SK-N-SH (cell line): ENCODE measurements at regions not wholly inside any gene's neighbourhood (a gene's known extent, or its start where the extent isn't known, plus 50 kb on each side); places are given as distances from the start of the nearest gene placed in this dataset.

Source experiments
- CTCF ChIA-PET: fragments of 300-600, 350-600 bp; formaldehyde crosslinking; extraction: SDS; loops from one replicate; lab custom pipeline; 2021; lab: Yijun Ruan, JAX
- POLR2A ChIA-PET: fragments of 350-600 bp; sonication (Branson Sonifier 250); formaldehyde crosslinking; extraction: SDS; loops from one replicate; lab custom pipeline; 2020; ENCODE audit warnings: antibody characterized with exemption, inconsistent platforms; lab: Yijun Ruan, JAX
- DNase-seq: peaks from one replicate; pipeline ENCODE4 v3.0.0; 2012
- H2AFZ ChIP-seq: fragments of 200-600 bp; sonication (generic); 2 replicates; pipeline ENCODE4 v1.8.1; 2016; ENCODE audit warnings: antibody characterized with exemption, mild to moderate bottlenecking, low read depth
- H3F3A ChIP-seq: fragments of 200-600 bp; sonication (generic); replicated peaks from 2 replicates; pipeline ENCODE3; 2016; ENCODE audit warnings: antibody characterized with exemption, mild to moderate bottlenecking; ENCODE audit not compliant: insufficient read depth
- H3K27ac ChIP-seq, 2 experiments: fragments of 200-500 bp in 1 of 2; fragments of 200-600 bp in 1 of 2; sonication (Bioruptor generic) in 1 of 2; sonication (generic), shearing (Covaris generic) in 1 of 2; 2 replicates each; pipeline versions ENCODE4 v1.5.1 to v1.6.1; 2014 to 2016; ENCODE audit warnings: low read depth in 2 of 2, inconsistent platforms in 1 of 2, low read length in 1 of 2, mild to moderate bottlenecking in 1 of 2, mixed read lengths in 1 of 2
- H3K27me3 ChIP-seq: fragments of 200-600 bp; sonication (generic), shearing (Covaris generic); 2 replicates; pipeline ENCODE4 v1.6.1; 2016; ENCODE audit warnings: mixed run types; ENCODE audit not compliant: insufficient read depth
- H3K36me3 ChIP-seq, 2 experiments: fragments of 200-500 bp in 1 of 2; fragments of 200-600 bp in 1 of 2; sonication (Bioruptor generic) in 1 of 2; sonication (generic) in 1 of 2; replicated peaks in 1 of 2; 2 replicates each; pipeline versions ENCODE3 to v1.5.1; 2014 to 2016; ENCODE audit warnings: low read length in 1 of 2, mild to moderate bottlenecking in 1 of 2; ENCODE audit not compliant: insufficient read depth in 2 of 2, control insufficient read depth in 1 of 2
- H3K4me1 ChIP-seq, 2 experiments: fragments of 200-500 bp in 1 of 2; fragments of 200-600 bp in 1 of 2; sonication (Bioruptor generic) in 1 of 2; sonication (generic), shearing (Covaris generic) in 1 of 2; 2 replicates each; pipeline versions ENCODE4 v1.5.1 to v1.6.1; 2014 to 2016; ENCODE audit warnings: low read depth in 1 of 2, low read length in 1 of 2, mixed run types in 1 of 2; ENCODE audit not compliant: insufficient read depth in 2 of 2, control insufficient read depth in 1 of 2
- H3K4me2 ChIP-seq: fragments of 200-600 bp; sonication (generic), shearing (Covaris generic); 2 replicates; pipeline ENCODE4 v1.6.1; 2017; ENCODE audit warnings: mixed run types
- H3K4me3 ChIP-seq, 2 experiments: fragments of 200-500 bp in 1 of 2; fragments of 200-600 bp in 1 of 2; sonication (Bioruptor generic) in 1 of 2; sonication (generic), shearing (Covaris generic) in 1 of 2; 2 replicates each; pipeline versions ENCODE4 v1.5.1 to v1.8.1; 2014 to 2016; ENCODE audit warnings: low read depth in 2 of 2, inconsistent platforms in 1 of 2, low read length in 1 of 2, mild to moderate bottlenecking in 1 of 2, mixed read lengths in 1 of 2, moderate library complexity in 1 of 2
- H3K79me2 ChIP-seq: fragments of 200-600 bp; sonication (generic); 2 replicates; pipeline ENCODE4 v1.8.1; 2017; ENCODE audit warnings: mild to moderate bottlenecking; ENCODE audit not compliant: insufficient read depth
- H3K9ac ChIP-seq: fragments of 200-600 bp; sonication (generic); 2 replicates; pipeline ENCODE4 v1.6.1; 2017; ENCODE audit warnings: mixed run types
- H3K9me2 ChIP-seq: fragments of 200-600 bp; sonication (generic); 2 replicates; pipeline ENCODE4 v1.6.1; 2017; ENCODE audit warnings: mixed run types
- H3K9me3 ChIP-seq: fragments of 200-600 bp; sonication (generic); 2 replicates; pipeline ENCODE4 v1.6.1; 2017; ENCODE audit warnings: mixed run types, mild to moderate bottlenecking, moderate library complexity
- H4K20me1 ChIP-seq: fragments of 200-600 bp; sonication (generic); 2 replicates; pipeline ENCODE4 v1.6.1; 2017; ENCODE audit warnings: mild to moderate bottlenecking, mixed run types; ENCODE audit not compliant: insufficient read depth
- CHD2 ChIP-seq: fragments of 150-350 bp; IDR thresholded peaks from 2 replicates; pipeline ENCODE4 v1.6.1; 2018; ENCODE audit warnings: low read length; ENCODE audit not compliant: partially characterized antibody
- CTCF ChIP-seq: fragments of 200-600 bp; sonication (generic); IDR thresholded peaks from 2 replicates; pipeline ENCODE4 v1.6.1; 2017; ENCODE audit warnings: antibody characterized with exemption, mild to moderate bottlenecking, moderate library complexity
- ELF1 ChIP-seq: IDR thresholded peaks from 2 replicates; pipeline ENCODE4 v1.4.0; 2012
- EP300 ChIP-seq, 2 experiments: IDR thresholded peaks; 2 replicates each; pipeline versions ENCODE4 v1.4.0 to v1.6.1; 2012; ENCODE audit warnings: borderline replicate concordance in 1 of 2, low read depth in 1 of 2, low read length in 1 of 2
- EZH2phosphoT487 ChIP-seq: fragments of 200-600 bp; sonication (generic); IDR thresholded peaks from 2 replicates; pipeline ENCODE4 v1.6.1; 2017; ENCODE audit warnings: low read depth, mixed run types, mild to moderate bottlenecking, antibody characterized with exemption, moderate library complexity, borderline replicate concordance
- FOXM1 ChIP-seq: IDR thresholded peaks from 2 replicates; pipeline ENCODE4 v1.4.0; 2012; ENCODE audit warnings: low read depth, mild to moderate bottlenecking
- GABPA ChIP-seq: IDR thresholded peaks from 2 replicates; pipeline ENCODE4 v1.4.0; 2012; ENCODE audit warnings: low read depth, mild to moderate bottlenecking
- MXI1 ChIP-seq: IDR thresholded peaks from 2 replicates; pipeline ENCODE4 v1.6.1; 2012; ENCODE audit warnings: mild to moderate bottlenecking, low read depth, low read length, improper control_type of control experiment
- NFIC ChIP-seq: IDR thresholded peaks from 2 replicates; pipeline ENCODE4 v1.4.0; 2012; ENCODE audit warnings: borderline replicate concordance
- NRF1 ChIP-seq: IDR thresholded peaks from 2 replicates; pipeline ENCODE4 v1.6.1; 2012; ENCODE audit warnings: low read depth, mild to moderate bottlenecking, low read length
- PBX3 ChIP-seq: IDR thresholded peaks from 2 replicates; pipeline ENCODE4; 2012
- POLR2AphosphoS5 ChIP-seq: IDR thresholded peaks from 2 replicates; pipeline ENCODE4 v1.6.1; 2012; ENCODE audit warnings: low read depth, low read length
- RAD21 ChIP-seq: IDR thresholded peaks from 2 replicates; pipeline ENCODE4 v1.6.1; 2012; ENCODE audit warnings: mild to moderate bottlenecking, low read length
- REST ChIP-seq: IDR thresholded peaks from 2 replicates; pipeline ENCODE4 v1.6.1; 2012; ENCODE audit warnings: mild to moderate bottlenecking, low read depth, low read length, moderate library complexity
- SMC3 ChIP-seq: IDR thresholded peaks from 2 replicates; pipeline ENCODE4 v1.6.1; 2012; ENCODE audit warnings: low read depth, low read length, improper control_type of control experiment
- TCF12 ChIP-seq: IDR thresholded peaks from 2 replicates; pipeline ENCODE4 v1.4.0; 2012
- USF2 ChIP-seq: fragments of 150-350 bp; IDR thresholded peaks from 2 replicates; pipeline ENCODE4 v1.6.1; 2017; ENCODE audit warnings: antibody characterized with exemption, low read length, low read depth, borderline replicate concordance
- ZBTB33 ChIP-seq: IDR thresholded peaks from 2 replicates; pipeline ENCODE4 v1.4.0; 2012; ENCODE audit warnings: low read depth, borderline replicate concordance
- WGBS: methylation state at CpG from one replicate; pipeline ENCODE4 v1.1.6; 2017; ENCODE audit warnings: low lambda C conversion rate; 5-methylcytosine and 5-hydroxymethylcytosine counted together

- Histone ChIP-seq H3K9me3 (no peaks in the 10 kb centered on the region), H2AFZ (no peak overlapping the region), H3K4me2 (no peak overlapping the region)
- TF ChIP-seq MXI1 (no peak), EP300 (IDR thresholded peaks at IDR 0.05; ENCODE audit: borderline replicate concordance in 1 of 2, low read depth in 1 of 2, low read length in 1 of 2) (no peak)
- TF ChIP-seq, all 33 proteins: peak for 0
- H3K9ac ChIP-seq: no peak overlapping the region
- WGBS: 61% methylated on average over 4 of the region's 4 CpGs
- ChIA-PET CTCF (interaction anchor here (0.6 kb wide), 1 partner anchor 38 kb away, joined by 4 read pairs; no protein-coding TSS in a partner anchor), POLR2A (no interaction called here)
- H3K36me3 ChIP-seq: no peaks in the 10 kb centered on the region
- H3K27me3 ChIP-seq: no peaks in the 10 kb centered on the region
- H3K4me3 ChIP-seq: no peak overlapping the region
- H3K79me2 ChIP-seq: no peaks in the 10 kb centered on the region
- H3K9me2 ChIP-seq: no peaks in the 10 kb centered on the region
- DNase-seq: no peak
- H3K4me1 ChIP-seq: peaks cover 0 to 3% of the 10 kb centered on the region in 2 experiments; a peak in 1 of 4 replicates
- no peak overlapping the region for H3K27ac ChIP-seq
- H4K20me1 ChIP-seq: no peaks in the 10 kb centered on the region
- H3F3A ChIP-seq: no peaks in the 10 kb centered on the region
Observed at GRCh38 chr12:127146991-127147718, 1119.8 kb upstream of the TMEM132C start.

- no peaks in the 10 kb centered on the region for H4K20me1 ChIP-seq
- H3K9me3 ChIP-seq: no peaks in the 10 kb centered on the region
- H3F3A ChIP-seq: no peaks in the 10 kb centered on the region
- no peak overlapping the region for H3K27ac ChIP-seq
- H3K27me3 ChIP-seq: no peaks in the 10 kb centered on the region
- POLR2A ChIA-PET: no interaction called here
- H3K4me1 ChIP-seq: peaks cover 0 to 3% of the 10 kb centered on the region in 2 experiments; a peak in 1 of 4 replicates
- no peak overlapping the region for H2AFZ ChIP-seq
- H3K36me3 ChIP-seq: no peaks in the 10 kb centered on the region
- no peak overlapping the region for H3K9ac ChIP-seq
- DNase-seq: no peak
- CTCF ChIA-PET: no interaction called here
- H3K79me2 ChIP-seq: no peaks in the 10 kb centered on the region
- no peak overlapping the region for H3K4me2 ChIP-seq
- no peak overlapping the region for H3K4me3 ChIP-seq
- H3K9me2 ChIP-seq: no peaks in the 10 kb centered on the region
- WGBS: 54% methylated on average over 4 of the region's 4 CpGs
- no peak for TF ChIP-seq GABPA
- TF ChIP-seq REST: no peak
- TF ChIP-seq EZH2phosphoT487: no peak
- no peak for TF ChIP-seq TCF12
- TF ChIP-seq RAD21: no peak
- no peak for TF ChIP-seq CHD2
- no peak for TF ChIP-seq CTCF
- no peak for TF ChIP-seq ELF1
- no peak for TF ChIP-seq USF2
- no peak for TF ChIP-seq SMC3
- TF ChIP-seq ZBTB33: no peak
- TF ChIP-seq POLR2AphosphoS5: no peak
- TF ChIP-seq NRF1: no peak
- TF ChIP-seq EP300 (IDR thresholded peaks at IDR 0.05; ENCODE audit: borderline replicate concordance in 1 of 2, low read depth in 1 of 2, low read length in 1 of 2): no peak
- TF ChIP-seq PBX3: no peak
- no peak for TF ChIP-seq NFIC
- TF ChIP-seq FOXM1: no peak
Observed at GRCh38 chr12:127147724-127148123, 1119.2 kb upstream of the TMEM132C start.
